ENCODE measurements at regions not wholly inside any gene's neighbourhood (a gene's known extent, or its start where the extent isn't known, plus 50 kb on each side); places are given as distances from the start of the nearest gene placed in this dataset.

- no peak for DNase-seq
These were observed 135.4 kb upstream of the LARGE1 start for GRCh38 chr22:34055525-34056200.

- DNase-seq, result no peak
These were observed 137.4 kb upstream of the LARGE1 start for GRCh38 chr22:34057726-34058125.

- DNase-seq, result no peak
These were observed 144.4 kb upstream of the LARGE1 start for GRCh38 chr22:34064696-34065095.

- DNase-seq, result no peak
These were observed 146.8 kb upstream of the LARGE1 start for GRCh38 chr22:34067031-34067430.

GRCh38 chr22:34068001-34068400 is 147.7 kb upstream of the LARGE1 start:
- peak; percentile 18 for DNase-seq

- no peak for DNase-seq
These were observed 149.8 kb upstream of the LARGE1 start for GRCh38 chr22:34070051-34070450.

- no peak for DNase-seq
These were observed 150.3 kb upstream of the LARGE1 start for GRCh38 chr22:34070531-34070930.

- no peak for DNase-seq
These were observed 152.3 kb upstream of the LARGE1 start for GRCh38 chr22:34072585-34072984.

- DNase-seq, result no peak
These were observed 160.2 kb upstream of the LARGE1 start for GRCh38 chr22:34080433-34080832.

- no peak for DNase-seq
These were observed 176.5 kb upstream of the LARGE1 start for GRCh38 chr22:34096770-34097169.

GRCh38 chr22:34099278-34099677 is 179.0 kb upstream of the LARGE1 start:
- no peak for DNase-seq

- no peak for DNase-seq
These were observed 182.4 kb upstream of the LARGE1 start for GRCh38 chr22:34102633-34103032.

GRCh38 chr22:34105461-34106062 is 185.3 kb upstream of the LARGE1 start:
- peak; percentile 37 for DNase-seq

- no peak for DNase-seq
These were observed 187.9 kb upstream of the LARGE1 start for GRCh38 chr22:34108168-34108567.

- peak; percentile 22 for DNase-seq
These were observed 191.0 kb upstream of the LARGE1 start for GRCh38 chr22:34111210-34111824.

- no peak for DNase-seq
These were observed 193.1 kb upstream of the LARGE1 start for GRCh38 chr22:34113381-34113780.

GRCh38 chr22:34114406-34114805 is 194.1 kb upstream of the LARGE1 start:
- no peak for DNase-seq

- DNase-seq, result no peak
These were observed 195.4 kb upstream of the LARGE1 start for GRCh38 chr22:34115722-34116121.

GRCh38 chr22:34116126-34116525 is 195.8 kb upstream of the LARGE1 start:
- DNase-seq, result no peak

GRCh38 chr22:34122042-34122441 is 201.8 kb upstream of the LARGE1 start:
- DNase-seq, result no peak

- no peak for DNase-seq
These were observed 209.6 kb upstream of the LARGE1 start for GRCh38 chr22:34129691-34130486.

- DNase-seq, result no peak
These were observed 215.5 kb upstream of the LARGE1 start for GRCh38 chr22:34135749-34136148.

- DNase-seq, result no peak
These were observed 229.7 kb upstream of the LARGE1 start for GRCh38 chr22:34150023-34150422.

GRCh38 chr22:34159491-34159890 is 239.2 kb upstream of the LARGE1 start:
- DNase-seq, result no peak

Measured in right hindlimb (tissue), 1 donor.